Common myeloid progenitor, CD34-positive (primary cell): ENCODE measurements at regions not wholly inside any gene's neighbourhood (a gene's known extent, or its start where the extent isn't known, plus 50 kb on each side); places are given as distances from the start of the nearest gene placed in this dataset.
"Not testable (repeated sequence)": the region's sequence is repeated elsewhere in the genome, so short reads cannot be mapped to it uniquely, and the experiment has no call there.

ENCODE experiments used
- CTCF ChIA-PET: fragments of 350-600 bp; sonication (Branson Sonifier 250); formaldehyde crosslinking; loops from one replicate; lab custom pipeline; 2021; ENCODE audit warnings: antibody characterized with exemption; lab: Charles Lee
- POLR2A ChIA-PET: fragments of 350-600 bp; sonication (Branson Sonifier 250); formaldehyde crosslinking; loops from one replicate; lab custom pipeline; 2021; ENCODE audit warnings: antibody characterized with exemption; lab: Charles Lee
- DNase-seq, 3 donors: peaks; one replicate each; pipeline versions ENCODE4 v3.0.0 to v3.0.0-alpha.2; 2013
- H3K27ac ChIP-seq, 2 experiments: 1 replicate in 1 of 2; 2 replicates in 1 of 2; pipeline ENCODE4 v1.7.0; 2013; ENCODE audit warnings: inconsistent platforms in 2 of 2, low read length in 2 of 2, mild to moderate bottlenecking in 2 of 2, low read depth in 1 of 2, moderate library complexity in 1 of 2; ENCODE audit not compliant: severe bottlenecking in 2 of 2, insufficient read depth in 1 of 2, poor library complexity in 1 of 2
- H3K27me3 ChIP-seq, 5 experiments: replicated peaks in 2 of 5; 1 replicate in 3 of 5; 2 replicates in 2 of 5; pipeline versions ENCODE4 v1.6.1 to v1.7.0; 2013; ENCODE audit warnings: low read length in 4 of 5, mild to moderate bottlenecking in 2 of 5, moderate library complexity in 2 of 5, inconsistent platforms in 1 of 5; ENCODE audit not compliant: insufficient read depth in 5 of 5, control insufficient read depth in 4 of 5
- H3K36me3 ChIP-seq, 4 experiments: 1 replicate in 2 of 4; 2 replicates in 2 of 4; pipeline versions ENCODE4 v1.6.1 to v1.7.0; 2013; ENCODE audit warnings: low read length in 3 of 4, control low read depth in 1 of 4, mild to moderate bottlenecking in 1 of 4; ENCODE audit not compliant: control insufficient read depth in 4 of 4, insufficient read depth in 4 of 4
- H3K4me1 ChIP-seq, 4 experiments: 1 replicate in 3 of 4; 2 replicates in 1 of 4; pipeline versions ENCODE4 v1.6.1 to v1.7.1; 2013; ENCODE audit warnings: low read length in 3 of 4, mild to moderate bottlenecking in 3 of 4, control low read depth in 1 of 4, inconsistent platforms in 1 of 4, moderate library complexity in 1 of 4; ENCODE audit not compliant: control insufficient read depth in 4 of 4, insufficient read depth in 4 of 4; ENCODE audit errors: control extremely low read depth in 1 of 4
- H3K4me3 ChIP-seq, 7 experiments: 1 replicate in 4 of 7; 2 replicates in 3 of 7; pipeline versions ENCODE4 v1.5.1 to v1.7.0; 2013; ENCODE audit warnings: mild to moderate bottlenecking in 7 of 7, low read length in 6 of 7, moderate library complexity in 6 of 7, inconsistent platforms in 2 of 7, low read depth in 2 of 7, control low read depth in 1 of 7; ENCODE audit not compliant: insufficient read depth in 4 of 7, control insufficient read depth in 1 of 7; ENCODE audit errors: extremely low read depth in 1 of 7
- H3K9me3 ChIP-seq, 5 experiments: 1 replicate in 4 of 5; 2 replicates in 1 of 5; pipeline versions ENCODE4 v1.6.1 to v1.7.1; 2013; ENCODE audit warnings: low read length in 4 of 5, mild to moderate bottlenecking in 2 of 5, inconsistent platforms in 1 of 5, low read depth in 1 of 5, moderate library complexity in 1 of 5; ENCODE audit not compliant: control insufficient read depth in 4 of 5, insufficient read depth in 2 of 5; ENCODE audit errors: control extremely low read depth in 1 of 5
- WGBS: methylation state at CpG from one replicate; pipeline ENCODE4 v1.1.5; 2013; ENCODE audit not compliant: insufficient coverage; 5-methylcytosine and 5-hydroxymethylcytosine counted together

DNA sequence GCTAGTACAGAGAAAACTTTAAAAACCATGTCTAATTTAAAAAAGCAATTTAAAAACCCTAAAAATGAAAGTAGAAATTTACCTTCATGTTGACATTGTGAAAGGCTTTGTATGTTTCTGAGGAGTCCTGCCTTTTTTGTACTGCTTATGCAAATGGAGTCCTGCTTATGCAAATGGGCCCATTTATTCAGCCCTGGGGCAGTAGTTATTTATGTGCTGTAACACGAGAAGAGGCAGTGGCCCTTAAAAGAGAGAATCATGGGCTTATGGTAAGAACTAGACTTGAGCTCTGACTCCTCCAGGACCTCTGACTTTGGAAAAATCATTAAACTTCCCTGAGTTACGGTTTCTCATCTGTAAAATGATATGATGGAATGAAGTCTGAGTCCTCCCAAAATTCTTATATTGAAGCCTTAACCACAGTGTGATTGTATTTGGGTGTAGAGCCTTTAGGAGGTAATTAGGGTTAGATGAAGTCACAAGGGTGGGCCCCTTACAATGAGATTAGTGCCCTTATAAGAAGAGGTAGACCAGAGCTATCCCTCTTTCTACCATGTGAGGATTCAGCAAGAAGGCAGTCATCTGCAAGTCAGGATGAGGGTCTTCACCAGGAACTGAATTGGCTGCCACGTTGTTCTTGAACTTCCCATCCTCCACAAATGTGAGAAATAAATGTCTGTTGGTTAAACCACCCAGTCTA is 447.8 kb upstream of the CD180 start:
- POLR2A ChIA-PET, result no interaction called here
- no peak for DNase-seq
- Histone ChIP-seq H3K36me3 (no peaks in the 10 kb centered on the region), H3K9me3 (peaks cover 0 to 6% (median 1%) of the 10 kb centered on the region in 5 experiments), H3K27ac (no peak overlapping the region), H3K4me3 (no peak overlapping the region), H3K27me3 (no peaks in the 10 kb centered on the region), H3K4me1 (peaks cover 0 to 7% (median 4%) of the 10 kb centered on the region in 4 experiments)
- WGBS, result 100% methylated on average over 2 of the region's 3 CpGs
- CTCF ChIA-PET, result no interaction called here

DNA sequence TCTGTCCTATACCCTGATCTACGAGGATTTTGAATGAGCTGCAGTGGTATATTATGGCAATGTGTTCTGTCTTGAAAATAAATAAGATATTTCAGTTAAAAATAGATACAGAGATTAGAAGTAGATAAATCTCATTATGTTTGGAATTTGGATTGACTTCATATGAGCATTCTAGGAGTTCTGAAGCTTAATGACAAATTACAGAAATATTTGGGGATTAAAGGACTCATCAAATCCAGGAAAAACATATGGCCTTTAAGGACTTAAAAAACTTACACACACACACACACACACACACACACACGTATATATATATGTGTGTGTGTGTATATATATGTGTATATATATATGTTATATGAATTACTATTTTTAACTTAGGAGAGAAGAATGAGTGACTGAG is 446.9 kb upstream of the CD180 start:
- Histone ChIP-seq H3K27me3 (no peaks in the 10 kb centered on the region), H3K9me3 (peaks cover 0 to 6% (median 1%) of the 10 kb centered on the region in 5 experiments), H3K4me3 (no peak overlapping the region), H3K36me3 (no peaks in the 10 kb centered on the region), H3K4me1 (peaks cover 0 to 12% (median 6%) of the 10 kb centered on the region in 4 experiments), H3K27ac (no peak overlapping the region)
- no CpG with 5 or more reads among the region's 2 CpGs for WGBS
- CTCF ChIA-PET, result interaction anchor here (0.9 kb wide), 1 partner anchor 36 kb away, joined by 3 read pairs; no protein-coding TSS in a partner anchor
- POLR2A ChIA-PET, result no interaction called here
- no peak for DNase-seq

DNA sequence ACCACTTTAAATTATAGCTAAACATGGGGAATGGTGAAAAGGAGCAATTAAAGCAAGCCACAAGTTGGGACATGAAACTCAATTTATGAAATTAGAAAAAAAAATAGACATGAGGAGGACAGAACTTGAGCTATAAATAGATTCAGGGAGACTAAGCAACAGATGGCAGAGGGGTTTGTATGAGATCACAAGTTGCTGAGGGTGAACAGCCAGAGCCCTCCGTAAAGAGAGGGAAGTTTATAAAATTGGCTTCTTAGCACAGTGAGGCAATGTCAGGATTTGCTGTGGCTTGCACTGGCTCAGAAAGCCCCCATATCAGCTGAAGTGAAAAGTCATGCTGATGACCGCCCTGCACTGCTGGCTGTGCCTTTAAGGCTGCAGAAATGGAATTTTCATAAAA is 443.4 kb upstream of the CD180 start:
- CTCF ChIA-PET, result interaction anchor here (0.6 to 0.7 kb wide), 2 partner anchors 18 to 565 kb away, joined by 3 to 4 read pairs; no protein-coding TSS in a partner anchor

DNA sequence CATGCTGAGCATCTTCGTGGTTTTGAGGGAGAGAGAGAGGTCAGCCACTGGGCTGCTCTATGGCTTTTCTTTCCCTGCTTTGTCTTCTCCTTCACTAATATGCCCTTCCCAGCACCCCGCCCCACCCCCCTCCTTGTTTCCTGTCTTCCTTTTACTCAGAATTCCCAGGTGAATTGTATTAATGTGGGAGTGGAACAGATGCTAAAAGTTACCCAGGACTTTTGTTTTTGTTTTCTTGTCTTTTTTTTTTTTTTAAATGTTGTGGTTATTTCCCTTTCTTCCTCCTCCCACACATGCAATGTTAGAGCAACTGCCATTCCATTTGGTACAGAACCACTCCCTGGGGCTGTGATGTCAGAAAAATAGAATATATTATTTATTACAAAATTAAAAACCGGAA is 442.7 kb upstream of the CD180 start:
- Histone ChIP-seq H3K27ac (no peak overlapping the region), H3K9me3 (peaks cover 0 to 2% (median 0%) of the 10 kb centered on the region in 5 experiments), H3K27me3 (no peaks in the 10 kb centered on the region), H3K4me3 (no peak overlapping the region), H3K36me3 (no peaks in the 10 kb centered on the region), H3K4me1 (peaks cover 0 to 12% (median 6%) of the 10 kb centered on the region in 4 experiments)
- no peak for DNase-seq
- POLR2A ChIA-PET, result no interaction called here
- CTCF ChIA-PET, result interaction anchor here (0.6 to 0.7 kb wide), 2 partner anchors 17 to 565 kb away, joined by 3 to 4 read pairs; no protein-coding TSS in a partner anchor
- 40% methylated on average over 1 of the region's 3 CpGs for WGBS

More for the DNA sequence above, 443.4 kb upstream of the CD180 start:
- Histone ChIP-seq H3K4me3 (no peak overlapping the region), H3K9me3 (peaks cover 0 to 6% (median 1%) of the 10 kb centered on the region in 5 experiments), H3K36me3 (no peaks in the 10 kb centered on the region), H3K27me3 (no peaks in the 10 kb centered on the region), H3K4me1 (peaks cover 0 to 12% (median 6%) of the 10 kb centered on the region in 4 experiments), H3K27ac (no peak overlapping the region)
- 48% methylated on average over 2 of the region's 2 CpGs for WGBS
- POLR2A ChIA-PET, result no interaction called here
- peak in 2 of 3 donors; percentile 38 to 49 for DNase-seq

DNA sequence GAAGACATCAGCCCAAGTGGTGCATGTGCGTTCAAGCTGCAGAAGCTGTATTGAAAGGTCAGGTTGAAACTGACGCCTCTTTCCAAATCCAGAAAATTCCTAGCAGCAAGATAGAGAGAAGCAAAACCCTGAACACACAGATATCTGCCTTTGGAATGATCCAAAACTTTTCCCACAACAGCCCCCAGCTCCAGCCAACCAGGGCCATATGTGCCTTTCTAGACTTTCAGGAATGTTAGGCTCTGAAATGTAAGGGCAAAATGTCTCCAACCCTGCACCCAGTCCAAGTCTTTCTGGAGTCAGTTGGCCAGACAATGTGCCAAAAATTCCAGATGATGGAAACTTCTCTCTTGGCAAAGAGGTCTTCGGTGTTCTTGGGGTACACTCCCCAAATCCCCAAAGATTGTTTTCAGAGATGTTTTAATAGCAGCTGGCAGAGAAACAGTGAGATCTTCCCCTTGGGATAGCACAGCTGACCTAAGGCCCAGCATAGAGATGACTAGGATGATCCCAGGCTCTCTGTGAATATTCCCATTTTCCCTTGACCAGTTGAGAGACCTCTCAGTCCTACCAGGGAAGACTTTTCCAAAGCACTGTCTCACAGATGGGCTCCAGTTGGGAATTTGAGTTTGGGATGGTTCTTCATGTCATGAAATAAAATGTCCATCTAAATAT is 440.4 kb upstream of the CD180 start:
- ChIA-PET CTCF (no interaction called here), POLR2A (no interaction called here)
- WGBS, result 95% methylated on average over 2 of the region's 3 CpGs
- Histone ChIP-seq H3K27me3 (no peaks in the 10 kb centered on the region), H3K4me3 (no peak overlapping the region), H3K9me3 (peaks cover 0 to 3% (median 0%) of the 10 kb centered on the region in 5 experiments), H3K27ac (no peak overlapping the region), H3K36me3 (no peaks in the 10 kb centered on the region), H3K4me1 (peaks cover 2 to 17% (median 10%) of the 10 kb centered on the region in 4 experiments)
- no peak for DNase-seq

DNA sequence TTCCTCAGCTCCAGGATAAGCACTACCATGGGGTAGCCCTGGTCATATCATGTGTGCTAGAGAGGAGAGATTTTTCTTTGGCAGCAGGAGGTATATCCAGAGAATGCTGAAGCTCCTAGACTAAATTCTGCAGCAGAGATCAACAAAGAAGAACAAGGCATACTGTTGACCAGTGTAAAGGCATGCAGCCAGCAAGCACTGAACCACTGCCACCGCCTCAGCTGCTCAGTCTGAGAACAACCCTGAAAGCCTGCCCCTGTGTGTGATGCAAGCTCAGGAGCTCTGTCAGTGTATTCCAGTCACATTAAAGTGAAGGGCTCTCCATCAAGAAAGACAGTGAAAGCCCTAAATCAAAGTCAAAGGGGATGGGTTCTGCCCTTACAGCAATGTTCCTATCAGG is 439.5 kb upstream of the CD180 start:
- H3K27me3 ChIP-seq, result no peaks in the 10 kb centered on the region
- H3K36me3 ChIP-seq, result no peaks in the 10 kb centered on the region
- H3K9me3 ChIP-seq, result peaks cover 0 to 3% (median 0%) of the 10 kb centered on the region in 5 experiments
- H3K4me1 ChIP-seq, result peaks cover 2 to 17% (median 10%) of the 10 kb centered on the region in 4 experiments
- 95% methylated on average over 1 of the region's 1 CpG for WGBS
- H3K4me3 ChIP-seq, result no peak overlapping the region
- no peak overlapping the region for H3K27ac ChIP-seq
- POLR2A ChIA-PET, result no interaction called here
- no peak for DNase-seq
- CTCF ChIA-PET, result no interaction called here

DNA sequence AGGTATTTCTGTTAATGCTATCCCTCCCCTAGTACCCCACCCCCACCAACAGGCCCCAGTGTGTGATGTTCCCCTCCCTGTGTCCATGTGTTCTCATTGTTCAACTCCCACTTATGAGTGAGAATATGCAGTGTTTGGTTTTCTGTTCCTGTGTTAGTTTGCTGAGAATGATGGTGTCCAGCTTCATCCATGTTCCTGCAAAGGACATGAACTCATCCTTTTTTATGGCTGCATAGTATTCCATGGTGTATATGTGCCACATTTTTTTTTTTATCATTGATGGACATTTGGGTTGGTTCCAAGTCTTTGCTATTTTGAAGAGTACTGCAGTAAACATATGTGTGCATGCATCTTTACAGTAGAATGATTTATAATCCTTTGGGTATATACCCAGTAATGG is 430.5 kb upstream of the CD180 start:
- CTCF ChIA-PET, H3K9me3 ChIP-seq, H3K36me3 ChIP-seq, H3K27ac ChIP-seq, H3K27me3 ChIP-seq, POLR2A ChIA-PET, H3K4me3 ChIP-seq, DNase-seq, H3K4me1 ChIP-seq: not testable (repeated sequence)
